Prostate gland (tissue), 2 donors: ENCODE measurements at regions not wholly inside any gene's neighbourhood (a gene's known extent, or its start where the extent isn't known, plus 50 kb on each side); places are given as distances from the start of the nearest gene placed in this dataset.

Source experiments
- DNase-seq: peaks from one replicate; pipeline ENCODE4 v3.0.0-alpha.2; 2019; ENCODE audit warnings: low spot score
- H3K27ac ChIP-seq, 2 donors: fragments of 200-600 bp; sonication (generic); 2 replicates each; pipeline ENCODE4 v1.5.1; 2017 to 2019
- H3K27me3 ChIP-seq: fragments of 200-600 bp; sonication (generic); replicated peaks from 2 replicates; pipeline ENCODE4 v1.5.1; 2019; ENCODE audit not compliant: insufficient read depth
- H3K36me3 ChIP-seq, 2 donors: fragments of 200-600 bp; sonication (generic); 1 replicate in 1 of 2; 2 replicates in 1 of 2; pipeline versions ENCODE4 v1.5.1 to v1.8.1; 2017 to 2019
- H3K4me1 ChIP-seq: fragments of 200-600 bp; sonication (generic); replicated peaks from 2 replicates; pipeline ENCODE4 v1.5.1; 2019
- H3K4me3 ChIP-seq, 2 donors: fragments of 200-600 bp; sonication (generic); 2 replicates each; pipeline ENCODE4 v1.5.1; 2017 to 2019
- H3K9me3 ChIP-seq: fragments of 200-600 bp; sonication (generic); 2 replicates; pipeline ENCODE4 v1.5.1; 2017
- POLR2A ChIP-seq: fragments of 450-650 bp; IDR thresholded peaks from one replicate; pipeline ENCODE4 v1.6.1; 2016; ENCODE audit warnings: antibody characterized with exemption, mild to moderate bottlenecking
- POLR2AphosphoS5 ChIP-seq: sonication (generic); formaldehyde crosslinking; IDR thresholded peaks from one replicate; pipeline ENCODE4 v1.6.1; 2017; ENCODE audit warnings: antibody characterized with exemption
- WGBS: methylation state at CpG from one replicate; pipeline ENCODE4 v1.1.5; 2018; 5-methylcytosine and 5-hydroxymethylcytosine counted together
- intact Hi-C: fragments of 100-400 bp; cut with DNase I; formaldehyde crosslinking; loops from one replicate; pipeline ENCODE4 v1.14.2; 2022
- TF ChIP-seq, protein P1 (sequence below), 4 experiments: fragments of 200-600 bp in 2 of 4; fragments of 450-650 bp in 2 of 4; sonication (generic) in 2 of 4; IDR thresholded peaks; 1 replicate in 3 of 4; 2 replicates in 1 of 4; pipeline ENCODE4 v1.5.1; 2016 to 2019; ENCODE audit warnings: antibody characterized with exemption in 4 of 4, mild to moderate bottlenecking in 2 of 4, moderate library complexity in 2 of 4

DNA sequence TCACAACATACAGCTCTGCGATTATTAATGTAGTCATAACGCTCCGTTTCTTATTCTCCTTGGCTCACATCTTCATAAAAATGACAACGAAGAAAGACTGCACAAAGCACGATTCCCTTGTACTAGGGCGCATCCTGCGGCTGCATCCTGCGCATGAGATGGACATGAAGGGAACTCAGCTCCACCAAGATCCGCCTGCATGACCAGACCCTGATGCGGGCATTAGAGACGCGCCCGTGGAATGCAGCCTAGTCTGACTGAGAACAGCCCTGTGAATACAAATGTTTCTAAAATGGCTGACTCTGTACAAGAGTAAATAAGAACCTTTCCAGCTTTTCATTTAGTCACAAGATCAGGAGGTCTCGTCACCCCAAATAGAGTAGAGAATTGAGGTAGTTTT lies 422.2 kb downstream of the NOVA1 start:
- TF ChIP-seq POLR2AphosphoS5 (no peak), POLR2A (no peak)
- TF ChIP-seq, protein P1, sequence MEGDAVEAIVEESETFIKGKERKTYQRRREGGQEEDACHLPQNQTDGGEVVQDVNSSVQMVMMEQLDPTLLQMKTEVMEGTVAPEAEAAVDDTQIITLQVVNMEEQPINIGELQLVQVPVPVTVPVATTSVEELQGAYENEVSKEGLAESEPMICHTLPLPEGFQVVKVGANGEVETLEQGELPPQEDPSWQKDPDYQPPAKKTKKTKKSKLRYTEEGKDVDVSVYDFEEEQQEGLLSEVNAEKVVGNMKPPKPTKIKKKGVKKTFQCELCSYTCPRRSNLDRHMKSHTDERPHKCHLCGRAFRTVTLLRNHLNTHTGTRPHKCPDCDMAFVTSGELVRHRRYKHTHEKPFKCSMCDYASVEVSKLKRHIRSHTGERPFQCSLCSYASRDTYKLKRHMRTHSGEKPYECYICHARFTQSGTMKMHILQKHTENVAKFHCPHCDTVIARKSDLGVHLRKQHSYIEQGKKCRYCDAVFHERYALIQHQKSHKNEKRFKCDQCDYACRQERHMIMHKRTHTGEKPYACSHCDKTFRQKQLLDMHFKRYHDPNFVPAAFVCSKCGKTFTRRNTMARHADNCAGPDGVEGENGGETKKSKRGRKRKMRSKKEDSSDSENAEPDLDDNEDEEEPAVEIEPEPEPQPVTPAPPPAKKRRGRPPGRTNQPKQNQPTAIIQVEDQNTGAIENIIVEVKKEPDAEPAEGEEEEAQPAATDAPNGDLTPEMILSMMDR (IDR thresholded peaks at IDR 0.05) = no peak
- Histone ChIP-seq H3K4me1 (no peaks in the 10 kb centered on the region), H3K27me3 (no peaks in the 10 kb centered on the region), H3K9me3 (no peaks in the 10 kb centered on the region), H3K27ac (no peak overlapping the region), H3K4me3 (no peak overlapping the region), H3K36me3 (no peaks in the 10 kb centered on the region)
- intact Hi-C loops = no loop called here
- DNase-seq = no peak
- WGBS = 94% methylated on average over 14 of the region's 14 CpGs

DNA sequence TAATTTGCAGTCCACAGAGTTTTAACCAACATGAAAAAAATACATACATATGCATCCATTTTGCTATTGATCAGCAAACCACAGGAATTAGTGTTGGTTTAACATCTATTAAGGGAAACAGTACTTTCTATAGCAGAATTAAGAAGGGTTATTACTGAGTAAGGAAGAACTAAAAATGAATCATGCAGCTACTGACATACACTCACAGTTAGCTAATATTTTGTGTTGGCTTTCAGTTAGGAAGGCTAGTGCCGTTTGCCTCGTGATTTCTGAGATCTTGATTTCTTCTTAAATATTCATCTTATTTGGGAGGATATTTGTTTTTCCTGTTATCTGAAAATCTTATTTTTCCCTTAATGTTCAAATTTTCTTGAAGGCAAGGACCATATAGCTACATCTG lies 423.4 kb downstream of the NOVA1 start:
- no peaks in the 10 kb centered on the region for H3K9me3 ChIP-seq

DNA sequence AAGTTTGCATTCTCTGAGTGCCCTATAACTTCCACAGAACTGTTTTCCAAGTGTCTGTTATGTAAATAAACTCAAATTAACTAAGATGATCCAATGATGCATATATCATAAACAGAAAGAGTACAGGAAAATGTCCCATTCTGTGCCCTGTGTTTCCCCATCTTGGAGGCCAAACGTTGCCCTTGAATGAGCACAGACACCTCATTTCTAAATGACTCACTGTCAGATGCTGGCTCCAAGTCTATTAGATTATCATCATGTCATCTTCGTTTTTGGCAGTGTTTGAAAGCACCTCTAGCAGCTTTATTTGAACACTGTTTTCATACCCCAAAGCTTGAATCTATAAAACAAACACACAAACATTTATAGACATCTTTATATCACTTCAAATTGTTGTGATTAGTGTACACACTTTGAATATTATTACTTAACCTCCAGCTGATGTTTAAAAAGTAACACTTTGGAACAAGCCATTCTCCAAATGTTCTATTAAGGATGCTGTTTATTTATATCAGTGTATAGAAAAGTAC lies 424.2 kb downstream of the NOVA1 start:
- H3K36me3 ChIP-seq = no peaks in the 10 kb centered on the region
- TF ChIP-seq POLR2A (no peak), POLR2AphosphoS5 (no peak)
- TF ChIP-seq, protein P1 (IDR thresholded peaks at IDR 0.05) = no peak
- intact Hi-C loops = no loop called here
- no peak overlapping the region for H3K27ac ChIP-seq
- no peaks in the 10 kb centered on the region for H3K27me3 ChIP-seq
- DNase-seq = no peak
- WGBS = 10% methylated on average over 2 of the region's 2 CpGs
- no peaks in the 10 kb centered on the region for H3K4me1 ChIP-seq
- H3K4me3 ChIP-seq = no peak overlapping the region
- H3K9me3 ChIP-seq = no peaks in the 10 kb centered on the region

More for the DNA sequence above, 423.4 kb downstream of the NOVA1 start:
- DNase-seq = no peak
- H3K27ac ChIP-seq = no peak overlapping the region
- intact Hi-C loops = no loop called here
- no peaks in the 10 kb centered on the region for H3K27me3 ChIP-seq
- no peaks in the 10 kb centered on the region for H3K36me3 ChIP-seq
- 77% methylated on average over 2 of the region's 2 CpGs for WGBS
- H3K4me3 ChIP-seq = no peak overlapping the region
- no peaks in the 10 kb centered on the region for H3K4me1 ChIP-seq
- TF ChIP-seq POLR2AphosphoS5 = no peak
- TF ChIP-seq POLR2A = no peak

DNA sequence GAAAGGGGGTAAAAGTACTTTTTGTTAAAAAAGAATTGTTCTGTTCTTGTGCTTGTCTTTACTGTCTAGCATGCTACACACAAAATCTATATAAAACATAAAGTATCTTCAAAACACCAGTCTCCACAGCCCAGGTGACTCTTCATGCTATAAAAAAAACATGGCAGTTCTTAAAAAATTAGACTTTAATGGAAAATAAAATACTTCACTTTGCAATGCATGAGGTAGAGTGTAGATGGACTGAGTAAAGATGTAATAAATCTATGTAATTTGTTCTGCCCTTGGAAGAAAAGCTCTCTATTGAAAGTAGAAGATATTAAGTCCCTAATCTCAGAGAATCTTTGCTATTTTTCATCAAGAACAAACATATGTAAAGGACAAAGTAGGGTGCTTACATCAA lies 425.4 kb downstream of the NOVA1 start:
- TF ChIP-seq POLR2AphosphoS5 (no peak), POLR2A (no peak)
- TF ChIP-seq, protein P1 (IDR thresholded peaks at IDR 0.05) = no peak
- H3K27ac ChIP-seq = no peak overlapping the region
- intact Hi-C loops = no loop called here

DNA sequence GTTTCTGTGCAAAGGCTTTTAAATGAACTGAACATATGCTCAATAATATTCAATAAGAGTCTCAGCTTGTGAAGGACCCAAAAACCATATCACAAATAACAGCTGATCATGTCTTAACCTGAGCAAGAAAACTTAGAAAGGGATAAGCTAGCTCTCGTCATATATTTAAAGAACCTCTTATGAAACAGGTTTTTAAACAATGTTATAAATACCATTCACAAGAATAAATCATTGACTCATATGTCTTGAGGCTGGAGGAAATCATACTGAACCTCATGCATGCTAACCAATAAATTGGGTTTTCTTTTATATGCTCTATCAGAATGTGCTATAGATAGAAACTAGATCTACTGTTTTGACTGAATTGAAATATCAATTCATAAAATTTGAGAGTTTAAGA lies 426.9 kb downstream of the NOVA1 start:
- Histone ChIP-seq H3K27ac (no peak overlapping the region), H3K36me3 (no peaks in the 10 kb centered on the region), H3K4me3 (no peak overlapping the region), H3K27me3 (no peaks in the 10 kb centered on the region), H3K4me1 (no peaks in the 10 kb centered on the region), H3K9me3 (no peaks in the 10 kb centered on the region)
- 53% methylated on average over 1 of the region's 1 CpG for WGBS
- TF ChIP-seq, protein P1 (IDR thresholded peaks at IDR 0.05) = no peak
- no peak for TF ChIP-seq POLR2AphosphoS5
- no peak for TF ChIP-seq POLR2A
- intact Hi-C loops = no loop called here
- DNase-seq = no peak

More for the DNA sequence above, 425.4 kb downstream of the NOVA1 start:
- Histone ChIP-seq H3K9me3 (no peaks in the 10 kb centered on the region), H3K36me3 (no peaks in the 10 kb centered on the region), H3K27me3 (no peaks in the 10 kb centered on the region), H3K4me1 (no peaks in the 10 kb centered on the region), H3K4me3 (no peak overlapping the region)
- DNase-seq = no peak
